NCI-H446 (cell line): ENCODE measurements at regions not wholly inside any gene's neighbourhood (a gene's known extent, or its start where the extent isn't known, plus 50 kb on each side); places are given as distances from the start of the nearest gene placed in this dataset.
"Not testable (repeated sequence)": the region's sequence is repeated elsewhere in the genome, so short reads cannot be mapped to it uniquely, and the experiment has no call there.

ENCODE experiments used
- DNase-seq, 2 experiments: peaks; one replicate each; lab custom pipeline; 2025; lab: John Stamatoyannopoulos, UW

- DNase-seq, result no peak
These were observed 94.5 kb upstream of the MXRA5 start for GRCh38 chrX:3440981-3441380.

- DNase-seq, result not testable (repeated sequence)
These were observed 89.5 kb upstream of the MXRA5 start for GRCh38 chrX:3435916-3436315.

- no peak for DNase-seq
These were observed 88.6 kb upstream of the MXRA5 start for GRCh38 chrX:3435057-3435456.

GRCh38 chrX:3428792-3429191 lies 82.3 kb upstream of the MXRA5 start:
- DNase-seq, result no peak

GRCh38 chrX:3426552-3426951 lies 80.1 kb upstream of the MXRA5 start:
- no peak for DNase-seq

- no peak for DNase-seq
These were observed 78.6 kb upstream of the MXRA5 start for GRCh38 chrX:3425031-3425430.

- no peak for DNase-seq
These were observed 73.9 kb upstream of the MXRA5 start for GRCh38 chrX:3420316-3420715.

- no peak for DNase-seq
These were observed 68.6 kb upstream of the MXRA5 start for GRCh38 chrX:3415011-3415410.

GRCh38 chrX:3411626-3412025 lies 65.2 kb upstream of the MXRA5 start:
- not testable (repeated sequence) for DNase-seq

- DNase-seq, result not testable (repeated sequence)
These were observed 63.5 kb upstream of the MXRA5 start for GRCh38 chrX:3409936-3410335.

- no peak for DNase-seq
These were observed 61.3 kb upstream of the MXRA5 start for GRCh38 chrX:3407781-3408180.

- DNase-seq, result no peak
These were observed 60.7 kb upstream of the MXRA5 start for GRCh38 chrX:3407121-3407520.

GRCh38 chrX:3403748-3404147 lies 57.3 kb upstream of the MXRA5 start:
- DNase-seq, result no peak
